ENCODE measurements at regions not wholly inside any gene's neighbourhood (a gene's known extent, or its start where the extent isn't known, plus 50 kb on each side); places are given as distances from the start of the nearest gene placed in this dataset.

DNA sequence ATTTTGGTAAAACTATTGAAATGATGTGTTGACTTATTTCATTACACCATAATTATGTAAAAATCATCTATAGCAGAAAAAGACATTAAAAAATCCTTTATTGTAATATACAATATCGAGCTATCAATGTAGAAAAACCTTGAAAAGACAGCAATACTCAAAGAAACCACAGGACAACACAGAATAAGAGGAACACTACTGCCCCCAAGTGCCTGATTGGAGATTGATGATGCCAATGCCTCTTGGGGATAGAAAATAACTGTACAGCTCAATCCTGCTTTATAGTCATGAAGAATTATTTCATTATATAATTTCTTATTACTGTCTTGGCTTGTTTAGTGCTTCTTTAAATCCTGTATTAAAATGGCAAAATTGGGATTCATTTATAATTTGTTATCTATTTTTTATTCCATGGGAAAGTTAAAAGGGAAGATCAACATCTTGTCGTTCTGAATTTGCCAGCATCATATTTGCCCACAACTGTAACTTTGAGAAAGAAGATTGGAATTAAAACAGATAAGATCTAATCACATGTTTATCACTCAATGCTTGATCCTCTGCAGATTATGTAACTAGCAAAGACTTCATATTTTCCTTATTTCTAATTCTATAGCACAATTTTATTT is 337.5 kb downstream of the CDH9 start:
- Histone ChIP-seq H3K36me3 (ENCODE audit: control insufficient read depth in 4 of 4, insufficient read depth in 4 of 4, low read length in 4 of 4) (no peaks in the 10 kb centered on the region), H3K4me1 (ENCODE audit: control insufficient read depth in 5 of 5, insufficient read depth in 5 of 5, low read length in 5 of 5) (no peaks in the 10 kb centered on the region), H3K4me3 (no peak overlapping the region), H3K27me3 (ENCODE audit: control insufficient read depth in 3 of 3, insufficient read depth in 3 of 3, low read length in 2 of 3) (no peaks in the 10 kb centered on the region), H3K9me3 (ENCODE audit: control insufficient read depth in 4 of 4, insufficient read depth in 3 of 4, low read length in 3 of 4) (no peaks in the 10 kb centered on the region), H3K27ac (ENCODE audit: low read depth in 1 of 2, low read length in 1 of 2) (no peak overlapping the region), H3K9ac (ENCODE audit: insufficient read depth in 1 of 2, low read length in 2 of 2) (no peak overlapping the region)
- DNase-seq (peak; percentile 30 to 48 (median 39)), ATAC-seq (ENCODE audit: insufficient read depth, low FRiP score) (no peak)
- no peak for TF ChIP-seq CTCF (IDR thresholded peaks at IDR 0.05; ENCODE audit: control extremely low read depth, extremely low read depth)
- WGBS, 2 donors, result 50 to 59% methylated on average over 2 of the region's 2 CpGs

DNA sequence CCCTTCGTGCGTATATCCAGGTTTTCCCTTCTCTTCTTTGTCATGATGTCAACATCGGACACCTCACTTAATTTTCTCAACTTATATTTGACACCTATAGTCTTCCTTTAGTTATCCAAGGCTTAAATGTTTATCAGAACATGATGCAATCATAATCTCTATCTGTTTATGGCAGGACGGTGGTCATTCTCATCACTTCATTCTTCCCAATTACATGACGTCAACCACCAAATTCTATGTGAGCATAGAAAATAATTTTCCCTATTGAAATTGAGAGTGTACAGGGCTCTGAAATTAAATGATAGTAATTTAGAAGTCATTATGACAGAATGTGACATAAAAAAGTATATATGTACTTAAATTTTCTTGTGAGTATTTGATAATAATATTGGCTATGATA is 345.4 kb downstream of the CDH9 start:
- no peak overlapping the region for H3K27ac ChIP-seq (ENCODE audit: low read depth in 1 of 2, low read length in 1 of 2)
- no peak for TF ChIP-seq CTCF (IDR thresholded peaks at IDR 0.05; ENCODE audit: control extremely low read depth, extremely low read depth)

GRCh38 chr5:26691486-26691885 is 346.9 kb downstream of the CDH9 start:
- no peak for TF ChIP-seq CTCF (IDR thresholded peaks at IDR 0.05; ENCODE audit: control extremely low read depth, extremely low read depth)
- H3K9me3 ChIP-seq (ENCODE audit: control insufficient read depth in 4 of 4, insufficient read depth in 3 of 4, low read length in 3 of 4), result no peaks in the 10 kb centered on the region
- H3K4me1 ChIP-seq (ENCODE audit: control insufficient read depth in 5 of 5, insufficient read depth in 5 of 5, low read length in 5 of 5), result no peaks in the 10 kb centered on the region
- ATAC-seq (ENCODE audit: insufficient read depth, low FRiP score) (no peak), DNase-seq (no peak)
- no peaks in the 10 kb centered on the region for H3K36me3 ChIP-seq (ENCODE audit: control insufficient read depth in 4 of 4, insufficient read depth in 4 of 4, low read length in 4 of 4)
- H3K27me3 ChIP-seq (ENCODE audit: control insufficient read depth in 3 of 3, insufficient read depth in 3 of 3, low read length in 2 of 3), result no peaks in the 10 kb centered on the region
- H3K4me3 ChIP-seq, result no peak overlapping the region
- H3K9ac ChIP-seq (ENCODE audit: insufficient read depth in 1 of 2, low read length in 2 of 2), result no peak overlapping the region
- H3K27ac ChIP-seq (ENCODE audit: low read depth in 1 of 2, low read length in 1 of 2), result no peak overlapping the region

More for the DNA sequence above, 345.4 kb downstream of the CDH9 start:
- Histone ChIP-seq H3K9ac (ENCODE audit: insufficient read depth in 1 of 2, low read length in 2 of 2) (no peak overlapping the region), H3K4me1 (ENCODE audit: control insufficient read depth in 5 of 5, insufficient read depth in 5 of 5, low read length in 5 of 5) (no peaks in the 10 kb centered on the region), H3K4me3 (no peak overlapping the region), H3K9me3 (ENCODE audit: control insufficient read depth in 4 of 4, insufficient read depth in 3 of 4, low read length in 3 of 4) (no peaks in the 10 kb centered on the region), H3K27me3 (ENCODE audit: control insufficient read depth in 3 of 3, insufficient read depth in 3 of 3, low read length in 2 of 3) (no peaks in the 10 kb centered on the region), H3K36me3 (ENCODE audit: control insufficient read depth in 4 of 4, insufficient read depth in 4 of 4, low read length in 4 of 4) (no peaks in the 10 kb centered on the region)
- ATAC-seq (ENCODE audit: insufficient read depth, low FRiP score), result no peak
- no peak for DNase-seq
- 81 to 91% methylated on average over 5 of the region's 5 CpGs for WGBS, 2 donors

GRCh38 chr5:26690511-26690910 is 347.9 kb downstream of the CDH9 start:
- DNase-seq, result no peak
- H3K27me3 ChIP-seq (ENCODE audit: control insufficient read depth in 3 of 3, insufficient read depth in 3 of 3, low read length in 2 of 3), result no peaks in the 10 kb centered on the region
- no peak for TF ChIP-seq CTCF (IDR thresholded peaks at IDR 0.05; ENCODE audit: control extremely low read depth, extremely low read depth)
- H3K9me3 ChIP-seq (ENCODE audit: control insufficient read depth in 4 of 4, insufficient read depth in 3 of 4, low read length in 3 of 4), result no peaks in the 10 kb centered on the region
- no peak overlapping the region for H3K4me3 ChIP-seq
- H3K27ac ChIP-seq (ENCODE audit: low read depth in 1 of 2, low read length in 1 of 2), result no peak overlapping the region
- WGBS, 2 donors, result 50 to 63% methylated on average over 1 of the region's 1 CpG
- no peaks in the 10 kb centered on the region for H3K4me1 ChIP-seq (ENCODE audit: control insufficient read depth in 5 of 5, insufficient read depth in 5 of 5, low read length in 5 of 5)
- ATAC-seq (ENCODE audit: insufficient read depth, low FRiP score), result no peak
- H3K36me3 ChIP-seq (ENCODE audit: control insufficient read depth in 4 of 4, insufficient read depth in 4 of 4, low read length in 4 of 4), result no peaks in the 10 kb centered on the region
- no peak overlapping the region for H3K9ac ChIP-seq (ENCODE audit: insufficient read depth in 1 of 2, low read length in 2 of 2)
